ENCODE measurements at regions not wholly inside any gene's neighbourhood (a gene's known extent, or its start where the extent isn't known, plus 50 kb on each side); places are given as distances from the start of the nearest gene placed in this dataset.

DNA sequence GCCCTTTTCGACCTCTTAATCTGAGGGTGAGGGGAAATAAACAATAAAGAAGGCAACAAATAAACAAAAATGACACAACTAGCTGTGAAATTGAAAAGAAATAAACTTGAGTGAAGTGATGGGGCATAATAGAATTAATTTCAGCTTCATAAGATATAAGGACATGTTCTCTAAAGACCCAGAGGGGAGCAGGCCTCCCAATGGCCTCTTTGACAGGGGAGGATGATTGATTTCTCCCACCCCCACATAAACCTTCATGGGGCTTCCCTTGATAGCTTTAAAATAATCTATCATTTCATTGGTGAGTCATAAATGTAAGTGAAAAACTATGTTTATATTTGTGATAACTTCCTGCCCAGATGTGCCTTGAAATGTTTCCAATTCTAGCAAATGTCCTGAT, 226.3 kb upstream of the RAG2 start:
- no peaks in the 10 kb centered on the region for H3K36me3 ChIP-seq (ENCODE audit: insufficient read depth, low read length)
- Mint-ChIP-seq H3K9me3 (peaks cover 0 to 8% (median 0%) of the 10 kb centered on the region in 5 donors), H3K4me3 (no peak overlapping the region), H3K27me3 (peaks cover 0 to 2% of the 10 kb centered on the region in 2 donors), H3K27ac (no peak overlapping the region), H3K4me1 (no peaks in the 10 kb centered on the region), H3K36me3 (no peaks in the 10 kb centered on the region)
- CTCF ChIA-PET: interaction anchor here (0.7 kb wide), 1 partner anchor 9 kb away, joined by 3 read pairs; no protein-coding TSS in a partner anchor
- no peak overlapping the region for H3K4me3 ChIP-seq (ENCODE audit: low read length)
- POLR2A ChIA-PET: no interaction called here
- H3K27ac ChIP-seq (ENCODE audit: low read depth, low read length): no peak overlapping the region
- DNase-seq: no peak
- no peaks in the 10 kb centered on the region for H3K27me3 ChIP-seq (ENCODE audit: insufficient read depth, low read length, poor library complexity, severe bottlenecking)
- no peaks in the 10 kb centered on the region for H3K9me3 ChIP-seq (ENCODE audit: low read length)
- H3K4me1 ChIP-seq (ENCODE audit: insufficient read depth, low read length): no peaks in the 10 kb centered on the region

DNA sequence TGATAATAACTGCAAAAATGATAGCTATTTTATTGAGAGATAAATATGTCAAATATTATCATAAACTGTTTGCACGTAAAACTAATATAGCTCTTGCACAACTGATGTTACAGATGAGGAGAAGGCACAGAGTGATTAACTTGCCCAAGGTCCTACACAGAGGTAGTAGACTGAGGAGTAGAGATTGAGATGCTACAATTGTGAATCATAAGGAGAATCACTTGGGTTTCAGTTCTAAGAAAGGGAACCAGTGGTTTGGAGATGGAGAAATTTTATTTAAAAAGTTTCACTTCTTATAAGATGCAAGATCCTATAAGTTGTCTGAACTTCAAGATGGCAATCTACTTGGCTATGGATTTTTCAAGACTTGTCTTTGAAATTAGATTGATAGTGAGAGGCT, 224.8 kb upstream of the RAG2 start:
- no peaks in the 10 kb centered on the region for H3K36me3 Mint-ChIP-seq
- H3K27ac ChIP-seq (ENCODE audit: low read depth, low read length): no peak overlapping the region
- H3K4me3 ChIP-seq (ENCODE audit: low read length): no peak overlapping the region
- H3K4me1 ChIP-seq (ENCODE audit: insufficient read depth, low read length): no peaks in the 10 kb centered on the region
- H3K9me3 Mint-ChIP-seq: peaks cover 0 to 7% (median 0%) of the 10 kb centered on the region in 5 donors
- DNase-seq: no peak
- ChIA-PET CTCF (no interaction called here), POLR2A (no interaction called here)
- H3K27ac Mint-ChIP-seq: no peak overlapping the region
- H3K27me3 Mint-ChIP-seq: peaks cover 0 to 2% of the 10 kb centered on the region in 2 donors
- H3K36me3 ChIP-seq (ENCODE audit: insufficient read depth, low read length): no peaks in the 10 kb centered on the region
- H3K9me3 ChIP-seq (ENCODE audit: low read length): no peaks in the 10 kb centered on the region
- no peak overlapping the region for H3K4me3 Mint-ChIP-seq
- no peaks in the 10 kb centered on the region for H3K27me3 ChIP-seq (ENCODE audit: insufficient read depth, low read length, poor library complexity, severe bottlenecking)
- no peaks in the 10 kb centered on the region for H3K4me1 Mint-ChIP-seq

- Mint-ChIP-seq H3K4me1 (no peaks in the 10 kb centered on the region), H3K27ac (no peak overlapping the region), H3K36me3 (no peaks in the 10 kb centered on the region), H3K4me3 (no peak overlapping the region), H3K9me3 (peaks cover 0 to 7% (median 0%) of the 10 kb centered on the region in 5 donors), H3K27me3 (no peaks in the 10 kb centered on the region)
- Histone ChIP-seq H3K4me1 (ENCODE audit: insufficient read depth, low read length) (no peaks in the 10 kb centered on the region), H3K4me3 (ENCODE audit: low read length) (no peak overlapping the region), H3K27me3 (ENCODE audit: insufficient read depth, low read length, poor library complexity, severe bottlenecking) (no peaks in the 10 kb centered on the region), H3K36me3 (ENCODE audit: insufficient read depth, low read length) (no peaks in the 10 kb centered on the region), H3K9me3 (ENCODE audit: low read length) (no peaks in the 10 kb centered on the region), H3K27ac (ENCODE audit: low read depth, low read length) (no peak overlapping the region)
- POLR2A ChIA-PET: no interaction called here
- no peak for DNase-seq
- CTCF ChIA-PET: no interaction called here
Measured at GRCh38 chr11:36818410-36818809, 220.4 kb upstream of the RAG2 start.

GRCh38 chr11:36817336-36817965, 219.4 kb upstream of the RAG2 start:
- Mint-ChIP-seq H3K4me3 (no peak overlapping the region), H3K36me3 (no peaks in the 10 kb centered on the region), H3K27me3 (no peaks in the 10 kb centered on the region), H3K4me1 (no peaks in the 10 kb centered on the region), H3K27ac (no peak overlapping the region), H3K9me3 (peaks cover 0 to 7% (median 0%) of the 10 kb centered on the region in 5 donors)
- Histone ChIP-seq H3K4me3 (ENCODE audit: low read length) (no peak overlapping the region), H3K27ac (ENCODE audit: low read depth, low read length) (no peak overlapping the region), H3K27me3 (ENCODE audit: insufficient read depth, low read length, poor library complexity, severe bottlenecking) (no peaks in the 10 kb centered on the region), H3K36me3 (ENCODE audit: insufficient read depth, low read length) (no peaks in the 10 kb centered on the region), H3K9me3 (ENCODE audit: low read length) (no peaks in the 10 kb centered on the region), H3K4me1 (ENCODE audit: insufficient read depth, low read length) (no peaks in the 10 kb centered on the region)
- DNase-seq: no peak
- ChIA-PET POLR2A (no interaction called here), CTCF (no interaction called here)

- ChIA-PET CTCF (no interaction called here), POLR2A (no interaction called here)
- H3K4me3 ChIP-seq (ENCODE audit: low read length): no peak overlapping the region
- no peak overlapping the region for H3K27ac ChIP-seq (ENCODE audit: low read depth, low read length)
- no peaks in the 10 kb centered on the region for H3K27me3 Mint-ChIP-seq
- no peaks in the 10 kb centered on the region for H3K9me3 Mint-ChIP-seq
- no peak overlapping the region for H3K27ac Mint-ChIP-seq
- no peaks in the 10 kb centered on the region for H3K27me3 ChIP-seq (ENCODE audit: insufficient read depth, low read length, poor library complexity, severe bottlenecking)
- H3K4me1 ChIP-seq (ENCODE audit: insufficient read depth, low read length): no peaks in the 10 kb centered on the region
- DNase-seq: no peak
- no peaks in the 10 kb centered on the region for H3K9me3 ChIP-seq (ENCODE audit: low read length)
- H3K4me1 Mint-ChIP-seq: no peaks in the 10 kb centered on the region
- H3K36me3 ChIP-seq (ENCODE audit: insufficient read depth, low read length): no peaks in the 10 kb centered on the region
- no peaks in the 10 kb centered on the region for H3K36me3 Mint-ChIP-seq
- no peak overlapping the region for H3K4me3 Mint-ChIP-seq
Measured at GRCh38 chr11:36809303-36809702, 211.3 kb upstream of the RAG2 start.

GRCh38 chr11:36807871-36808270, 209.8 kb upstream of the RAG2 start:
- no peaks in the 10 kb centered on the region for H3K4me1 Mint-ChIP-seq
- H3K27me3 Mint-ChIP-seq: no peaks in the 10 kb centered on the region
- no peak overlapping the region for H3K27ac Mint-ChIP-seq
- POLR2A ChIA-PET: no interaction called here
- Histone ChIP-seq H3K27me3 (ENCODE audit: insufficient read depth, low read length, poor library complexity, severe bottlenecking) (no peaks in the 10 kb centered on the region), H3K9me3 (ENCODE audit: low read length) (no peaks in the 10 kb centered on the region), H3K4me3 (ENCODE audit: low read length) (no peak overlapping the region), H3K4me1 (ENCODE audit: insufficient read depth, low read length) (no peaks in the 10 kb centered on the region), H3K27ac (ENCODE audit: low read depth, low read length) (no peak overlapping the region), H3K36me3 (ENCODE audit: insufficient read depth, low read length) (no peaks in the 10 kb centered on the region)
- no peaks in the 10 kb centered on the region for H3K36me3 Mint-ChIP-seq
- DNase-seq: no peak
- no peak overlapping the region for H3K4me3 Mint-ChIP-seq
- H3K9me3 Mint-ChIP-seq: no peaks in the 10 kb centered on the region
- CTCF ChIA-PET: no interaction called here

DNA sequence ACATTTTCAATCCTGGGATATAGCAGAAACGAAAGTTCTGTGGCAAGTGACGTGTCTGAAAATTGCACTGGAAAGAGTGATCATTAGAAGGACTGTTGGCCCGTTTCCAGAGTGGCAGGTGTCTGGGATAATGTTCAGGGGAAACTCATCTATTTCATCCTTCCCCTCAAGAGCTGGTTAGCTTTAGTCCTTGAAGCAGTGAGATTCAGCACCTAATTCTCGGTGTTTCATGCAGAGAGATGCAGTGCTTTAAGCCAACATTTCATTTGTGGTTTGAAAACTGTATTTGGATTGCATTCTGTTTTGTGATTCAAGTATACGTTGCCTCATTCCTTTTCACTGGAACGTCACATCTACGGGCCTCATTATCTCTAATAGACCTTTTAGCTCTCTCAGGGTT, 205.0 kb upstream of the RAG2 start:
- no peak overlapping the region for H3K4me3 Mint-ChIP-seq
- H3K4me1 Mint-ChIP-seq: no peaks in the 10 kb centered on the region
- Histone ChIP-seq H3K36me3 (ENCODE audit: insufficient read depth, low read length) (no peaks in the 10 kb centered on the region), H3K4me3 (ENCODE audit: low read length) (no peak overlapping the region), H3K4me1 (ENCODE audit: insufficient read depth, low read length) (no peaks in the 10 kb centered on the region), H3K9me3 (ENCODE audit: low read length) (no peaks in the 10 kb centered on the region), H3K27me3 (ENCODE audit: insufficient read depth, low read length, poor library complexity, severe bottlenecking) (no peaks in the 10 kb centered on the region), H3K27ac (ENCODE audit: low read depth, low read length) (no peak overlapping the region)
- H3K36me3 Mint-ChIP-seq: no peaks in the 10 kb centered on the region
- no peak for DNase-seq
- CTCF ChIA-PET: no interaction called here
- POLR2A ChIA-PET: no interaction called here
- no peak overlapping the region for H3K27ac Mint-ChIP-seq
- H3K27me3 Mint-ChIP-seq: peaks cover 0 to 5% of the 10 kb centered on the region in 2 donors
- H3K9me3 Mint-ChIP-seq: no peaks in the 10 kb centered on the region

DNA sequence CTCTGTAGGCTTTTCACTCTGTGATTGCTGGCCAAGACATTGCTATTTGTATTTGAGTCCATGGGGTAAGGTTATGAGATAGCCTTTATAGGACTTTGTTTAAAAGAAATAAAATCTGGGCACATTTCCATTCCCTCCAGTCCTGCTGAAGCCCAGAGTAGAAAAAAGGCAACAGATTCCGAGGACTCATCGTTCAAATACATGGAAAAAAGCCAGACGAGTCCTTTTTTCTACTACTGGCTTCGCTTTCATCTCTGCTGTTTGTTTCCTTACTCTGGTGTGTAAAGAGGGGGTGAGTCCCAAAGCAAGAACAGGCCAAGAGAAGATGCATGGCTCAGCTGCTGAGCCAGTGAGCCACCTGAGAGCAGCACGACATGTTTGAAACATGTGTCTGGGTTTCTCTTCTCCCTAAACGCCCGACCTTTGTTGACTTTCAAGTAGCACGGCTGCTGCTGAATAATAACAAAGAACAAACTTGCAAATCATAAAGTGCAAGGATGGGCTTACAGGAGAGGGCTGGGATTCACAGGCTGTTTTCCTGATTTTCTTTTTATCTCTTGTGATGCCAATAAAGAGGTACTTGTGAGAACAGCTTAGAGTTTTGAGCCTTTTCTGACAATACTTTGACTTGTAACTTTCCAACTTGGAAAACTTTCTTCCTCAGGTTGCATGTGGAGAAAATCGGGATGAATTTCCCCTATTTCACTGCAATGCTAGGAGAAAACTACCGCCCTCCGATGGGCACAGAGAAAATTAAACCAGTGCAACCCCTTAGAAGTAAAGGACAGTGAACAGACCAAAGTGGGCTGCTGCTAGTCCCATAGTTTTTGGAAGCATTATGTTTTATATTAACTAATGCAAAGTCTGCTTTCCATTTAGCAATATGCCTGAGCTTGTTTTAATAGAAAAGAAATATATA, 195.2 kb upstream of the RAG2 start:
- DNase-seq: no peak
- Mint-ChIP-seq H3K27me3 (peaks cover 3 to 9% of the 10 kb centered on the region in 2 donors), H3K9me3 (no peaks in the 10 kb centered on the region), H3K36me3 (no peaks in the 10 kb centered on the region), H3K27ac (no peak overlapping the region), H3K4me1 (no peaks in the 10 kb centered on the region), H3K4me3 (no peak overlapping the region)
- CTCF ChIA-PET: no interaction called here
- no peak overlapping the region for H3K4me3 ChIP-seq (ENCODE audit: low read length)
- POLR2A ChIA-PET: no interaction called here
- H3K27ac ChIP-seq (ENCODE audit: low read depth, low read length): no peak overlapping the region
- no peaks in the 10 kb centered on the region for H3K36me3 ChIP-seq (ENCODE audit: insufficient read depth, low read length)
- H3K9me3 ChIP-seq (ENCODE audit: low read length): no peaks in the 10 kb centered on the region
- no peaks in the 10 kb centered on the region for H3K4me1 ChIP-seq (ENCODE audit: insufficient read depth, low read length)
- no peaks in the 10 kb centered on the region for H3K27me3 ChIP-seq (ENCODE audit: insufficient read depth, low read length, poor library complexity, severe bottlenecking)

All from CD8-positive, alpha-beta memory T cell (primary cell).